WTC11 (cell line): ENCODE measurements at regions not wholly inside any gene's neighbourhood (a gene's known extent, or its start where the extent isn't known, plus 50 kb on each side); places are given as distances from the start of the nearest gene placed in this dataset.

ENCODE experiments used
- ATAC-seq: fragments of 200-7000 bp; cut with Tn5 transposase; 2 replicates; pipeline ENCODE4 v1.10.0; 2021; ENCODE audit warnings: mild to moderate bottlenecking, moderate library complexity
- CTCF ChIA-PET: fragments of 300-600 bp; sonication (Branson Sonifier 250); formaldehyde crosslinking; loops from one replicate; lab custom pipeline; 2021; ENCODE audit warnings: antibody characterized with exemption; lab: Charles Lee
- POLR2A ChIA-PET: fragments of 350-600 bp; sonication (Branson Sonifier 250); formaldehyde crosslinking; loops from one replicate; lab custom pipeline; 2021; ENCODE audit warnings: antibody characterized with exemption; lab: Charles Lee
- DNase-seq: peaks from one replicate; pipeline ENCODE4 v3.0.0; 2021; ENCODE audit warnings: low spot score
- H3K27ac Mint-ChIP-seq: 2 replicates; pipeline ENCODE4 v1.8.0; 2021; ENCODE audit warnings: mixed read lengths
- H3K27me3 Mint-ChIP-seq: 2 replicates; pipeline ENCODE4 v1.8.0; 2021; ENCODE audit warnings: low read depth, mild to moderate bottlenecking, moderate library complexity, mixed read lengths
- H3K36me3 Mint-ChIP-seq: 2 replicates; pipeline ENCODE4 v1.8.0; 2021; ENCODE audit warnings: mixed read lengths
- H3K4me1 Mint-ChIP-seq: 2 replicates; pipeline ENCODE4 v1.8.0; 2022; ENCODE audit warnings: mixed read lengths
- H3K4me3 Mint-ChIP-seq: 2 replicates; pipeline ENCODE4 v1.8.0; 2021; ENCODE audit warnings: mild to moderate bottlenecking, moderate library complexity, mixed read lengths
- H3K9me3 Mint-ChIP-seq: 2 replicates; pipeline ENCODE4 v1.8.0; 2021; ENCODE audit warnings: mixed read lengths
- CREB1 ChIP-seq: sonication (generic); formaldehyde crosslinking; IDR thresholded peaks from 2 replicates; pipeline ENCODE4 v1.8.0; 2023; ENCODE audit warnings: mild to moderate bottlenecking, missing genetic modification reagents
- ELF4 ChIP-seq: sonication (generic); formaldehyde crosslinking; IDR thresholded peaks from 2 replicates; pipeline ENCODE4 v1.8.1; 2022; ENCODE audit warnings: low read depth, mild to moderate bottlenecking, moderate library complexity, missing genetic modification reagents
- FOXP1 ChIP-seq: sonication (generic); formaldehyde crosslinking; IDR thresholded peaks from 2 replicates; pipeline ENCODE4 v1.8.0; 2022; ENCODE audit warnings: missing genetic modification reagents, mild to moderate bottlenecking, moderate library complexity, borderline replicate concordance
- HMGA2 ChIP-seq: fragments of 250-450 bp; sonication (Bioruptor Pico); IDR thresholded peaks from 2 replicates; pipeline ENCODE4 v1.4.0; 2021; ENCODE audit warnings: mild to moderate bottlenecking, moderate library complexity
- JUN ChIP-seq: sonication (generic); formaldehyde crosslinking; IDR thresholded peaks from 2 replicates; pipeline ENCODE4 v1.8.0; 2023; ENCODE audit warnings: mild to moderate bottlenecking, missing genetic modification reagents
- KAT7 ChIP-seq: sonication (generic); formaldehyde crosslinking; IDR thresholded peaks from 2 replicates; pipeline ENCODE4 v1.8.1; 2023; ENCODE audit warnings: missing genetic modification reagents, mild to moderate bottlenecking, borderline replicate concordance
- NR1H2 ChIP-seq: sonication (generic); formaldehyde crosslinking; IDR thresholded peaks from 2 replicates; pipeline ENCODE4 v1.9.0; 2021; ENCODE audit warnings: mild to moderate bottlenecking, moderate library complexity, missing genetic modification reagents
- SMAD4 ChIP-seq: sonication (generic); formaldehyde crosslinking; IDR thresholded peaks from 2 replicates; pipeline ENCODE4 v1.8.0; 2022; ENCODE audit warnings: mild to moderate bottlenecking, missing genetic modification reagents
- TCF7 ChIP-seq: sonication (generic); formaldehyde crosslinking; IDR thresholded peaks from 2 replicates; pipeline ENCODE4 v1.8.0; 2022; ENCODE audit warnings: mild to moderate bottlenecking, low read depth, missing genetic modification reagents, moderate library complexity
- TEAD4 ChIP-seq: sonication (generic); formaldehyde crosslinking; IDR thresholded peaks from 2 replicates; pipeline ENCODE4 v1.8.0; 2022; ENCODE audit warnings: mild to moderate bottlenecking, missing genetic modification reagents
- ZNF263 ChIP-seq: sonication (generic); formaldehyde crosslinking; IDR thresholded peaks from 2 replicates; pipeline ENCODE4 v1.8.1; 2022; ENCODE audit warnings: low read depth, mild to moderate bottlenecking, moderate library complexity, missing genetic modification reagents
- ZNF423 ChIP-seq: fragments of 250-450 bp; sonication (Bioruptor Pico); IDR thresholded peaks from 2 replicates; pipeline ENCODE4 v2.1.2; 2022; ENCODE audit warnings: mild to moderate bottlenecking, moderate library complexity
- ZNF671 ChIP-seq: fragments of 250-450 bp; sonication (Bioruptor Pico); IDR thresholded peaks from 2 replicates; pipeline ENCODE4 v1.8.0; 2021; ENCODE audit warnings: mild to moderate bottlenecking
- TF ChIP-seq, protein P1 (sequence below): sonication (generic); formaldehyde crosslinking; IDR thresholded peaks from 2 replicates; pipeline ENCODE4 v1.8.0; 2022; ENCODE audit warnings: missing genetic modification reagents
- TF ChIP-seq, protein P2 (sequence below): sonication (generic); formaldehyde crosslinking; IDR thresholded peaks from 2 replicates; pipeline ENCODE4 v1.8.1; 2023; ENCODE audit warnings: mild to moderate bottlenecking, missing genetic modification reagents
- TF ChIP-seq, protein P3 (sequence below): sonication (generic); formaldehyde crosslinking; conservative IDR thresholded peaks from 2 replicates; pipeline ENCODE4 v1.8.1; 2022; ENCODE audit warnings: mild to moderate bottlenecking, missing genetic modification reagents
- TF ChIP-seq, protein P4 (sequence below): sonication (generic); formaldehyde crosslinking; IDR thresholded peaks from 2 replicates; pipeline ENCODE4 v1.8.1; 2023; ENCODE audit warnings: mild to moderate bottlenecking, missing genetic modification reagents
- TF ChIP-seq, protein P5 (sequence below): fragments of 250-450 bp; sonication (Bioruptor Pico); IDR thresholded peaks from 2 replicates; pipeline ENCODE4 v1.9.0; 2021; ENCODE audit warnings: mild to moderate bottlenecking

DNA sequence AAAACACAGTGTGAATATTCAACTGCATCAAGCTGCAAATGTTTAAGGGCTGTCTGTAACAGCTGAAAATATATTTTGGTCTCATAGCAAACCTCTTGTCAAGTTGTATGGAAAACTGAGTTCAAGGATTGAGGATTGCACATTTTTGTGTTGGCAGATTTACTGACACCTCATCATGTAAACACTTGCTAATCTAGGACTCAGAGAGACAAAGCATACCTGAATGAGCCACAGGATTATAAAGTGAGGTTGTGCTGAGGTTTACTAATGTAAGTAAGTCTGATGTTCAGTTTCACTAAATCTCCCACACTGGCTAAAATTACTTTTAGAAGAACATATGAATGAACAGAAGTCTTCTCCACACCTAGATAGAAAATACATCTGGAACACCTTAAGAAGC is 1993.1 kb upstream of the CELF4 start:
- Mint-ChIP-seq H3K36me3 (no peaks in the 10 kb centered on the region), H3K4me3 (no peak overlapping the region), H3K27ac (no peak overlapping the region), H3K4me1 (no peaks in the 10 kb centered on the region), H3K27me3 (no peaks in the 10 kb centered on the region), H3K9me3 (no peaks in the 10 kb centered on the region)
- ChIA-PET POLR2A (no interaction called here), CTCF (no interaction called here)
- ATAC-seq: no peak
- no peak for DNase-seq
- TF ChIP-seq FOXP1 (CRISPR knock-in tag): no peak

DNA sequence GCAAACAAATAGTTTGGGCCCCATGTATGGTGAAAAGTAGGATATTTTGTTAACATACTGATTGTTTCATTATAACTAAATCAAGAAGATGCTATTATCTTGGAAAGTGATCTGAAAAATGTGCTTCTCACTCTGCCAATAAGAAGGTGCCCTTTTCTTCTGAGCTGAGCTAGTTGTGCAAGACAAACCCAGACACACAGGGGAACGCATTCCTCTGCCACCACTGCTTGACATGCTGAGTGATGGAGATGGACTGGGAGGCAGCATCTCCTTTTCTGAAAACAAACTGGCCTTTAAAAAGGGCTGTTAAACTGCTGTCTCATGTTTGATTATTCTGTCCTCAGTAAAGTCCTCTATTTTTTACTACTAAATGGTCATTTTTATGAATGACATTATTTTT is 1989.9 kb upstream of the CELF4 start:
- no peak for DNase-seq
- H3K4me3 Mint-ChIP-seq: no peak overlapping the region
- H3K36me3 Mint-ChIP-seq: no peaks in the 10 kb centered on the region
- TF ChIP-seq, protein P1, sequence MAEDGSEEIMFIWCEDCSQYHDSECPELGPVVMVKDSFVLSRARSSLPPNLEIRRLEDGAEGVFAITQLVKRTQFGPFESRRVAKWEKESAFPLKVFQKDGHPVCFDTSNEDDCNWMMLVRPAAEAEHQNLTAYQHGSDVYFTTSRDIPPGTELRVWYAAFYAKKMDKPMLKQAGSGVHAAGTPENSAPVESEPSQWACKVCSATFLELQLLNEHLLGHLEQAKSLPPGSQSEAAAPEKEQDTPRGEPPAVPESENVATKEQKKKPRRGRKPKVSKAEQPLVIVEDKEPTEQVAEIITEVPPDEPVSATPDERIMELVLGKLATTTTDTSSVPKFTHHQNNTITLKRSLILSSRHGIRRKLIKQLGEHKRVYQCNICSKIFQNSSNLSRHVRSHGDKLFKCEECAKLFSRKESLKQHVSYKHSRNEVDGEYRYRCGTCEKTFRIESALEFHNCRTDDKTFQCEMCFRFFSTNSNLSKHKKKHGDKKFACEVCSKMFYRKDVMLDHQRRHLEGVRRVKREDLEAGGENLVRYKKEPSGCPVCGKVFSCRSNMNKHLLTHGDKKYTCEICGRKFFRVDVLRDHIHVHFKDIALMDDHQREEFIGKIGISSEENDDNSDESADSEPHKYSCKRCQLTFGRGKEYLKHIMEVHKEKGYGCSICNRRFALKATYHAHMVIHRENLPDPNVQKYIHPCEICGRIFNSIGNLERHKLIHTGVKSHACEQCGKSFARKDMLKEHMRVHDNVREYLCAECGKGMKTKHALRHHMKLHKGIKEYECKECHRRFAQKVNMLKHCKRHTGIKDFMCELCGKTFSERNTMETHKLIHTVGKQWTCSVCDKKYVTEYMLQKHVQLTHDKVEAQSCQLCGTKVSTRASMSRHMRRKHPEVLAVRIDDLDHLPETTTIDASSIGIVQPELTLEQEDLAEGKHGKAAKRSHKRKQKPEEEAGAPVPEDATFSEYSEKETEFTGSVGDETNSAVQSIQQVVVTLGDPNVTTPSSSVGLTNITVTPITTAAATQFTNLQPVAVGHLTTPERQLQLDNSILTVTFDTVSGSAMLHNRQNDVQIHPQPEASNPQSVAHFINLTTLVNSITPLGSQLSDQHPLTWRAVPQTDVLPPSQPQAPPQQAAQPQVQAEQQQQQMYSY (CRISPR knock-in tag): no peak
- TF ChIP-seq, protein P2, sequence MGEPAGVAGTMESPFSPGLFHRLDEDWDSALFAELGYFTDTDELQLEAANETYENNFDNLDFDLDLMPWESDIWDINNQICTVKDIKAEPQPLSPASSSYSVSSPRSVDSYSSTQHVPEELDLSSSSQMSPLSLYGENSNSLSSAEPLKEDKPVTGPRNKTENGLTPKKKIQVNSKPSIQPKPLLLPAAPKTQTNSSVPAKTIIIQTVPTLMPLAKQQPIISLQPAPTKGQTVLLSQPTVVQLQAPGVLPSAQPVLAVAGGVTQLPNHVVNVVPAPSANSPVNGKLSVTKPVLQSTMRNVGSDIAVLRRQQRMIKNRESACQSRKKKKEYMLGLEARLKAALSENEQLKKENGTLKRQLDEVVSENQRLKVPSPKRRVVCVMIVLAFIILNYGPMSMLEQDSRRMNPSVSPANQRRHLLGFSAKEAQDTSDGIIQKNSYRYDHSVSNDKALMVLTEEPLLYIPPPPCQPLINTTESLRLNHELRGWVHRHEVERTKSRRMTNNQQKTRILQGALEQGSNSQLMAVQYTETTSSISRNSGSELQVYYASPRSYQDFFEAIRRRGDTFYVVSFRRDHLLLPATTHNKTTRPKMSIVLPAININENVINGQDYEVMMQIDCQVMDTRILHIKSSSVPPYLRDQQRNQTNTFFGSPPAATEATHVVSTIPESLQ (CRISPR knock-in tag): no peak
- TF ChIP-seq HMGA2 (CRISPR knock-in tag): no peak
- no peak for TF ChIP-seq TEAD4 (CRISPR knock-in tag)
- no peak for TF ChIP-seq ZNF423 (CRISPR knock-in tag)
- no peak for TF ChIP-seq FOXP1 (CRISPR knock-in tag)
- TF ChIP-seq, protein P3, sequence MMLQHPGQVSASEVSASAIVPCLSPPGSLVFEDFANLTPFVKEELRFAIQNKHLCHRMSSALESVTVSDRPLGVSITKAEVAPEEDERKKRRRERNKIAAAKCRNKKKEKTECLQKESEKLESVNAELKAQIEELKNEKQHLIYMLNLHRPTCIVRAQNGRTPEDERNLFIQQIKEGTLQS (CRISPR knock-in tag): no peak
- TF ChIP-seq, protein P4, sequence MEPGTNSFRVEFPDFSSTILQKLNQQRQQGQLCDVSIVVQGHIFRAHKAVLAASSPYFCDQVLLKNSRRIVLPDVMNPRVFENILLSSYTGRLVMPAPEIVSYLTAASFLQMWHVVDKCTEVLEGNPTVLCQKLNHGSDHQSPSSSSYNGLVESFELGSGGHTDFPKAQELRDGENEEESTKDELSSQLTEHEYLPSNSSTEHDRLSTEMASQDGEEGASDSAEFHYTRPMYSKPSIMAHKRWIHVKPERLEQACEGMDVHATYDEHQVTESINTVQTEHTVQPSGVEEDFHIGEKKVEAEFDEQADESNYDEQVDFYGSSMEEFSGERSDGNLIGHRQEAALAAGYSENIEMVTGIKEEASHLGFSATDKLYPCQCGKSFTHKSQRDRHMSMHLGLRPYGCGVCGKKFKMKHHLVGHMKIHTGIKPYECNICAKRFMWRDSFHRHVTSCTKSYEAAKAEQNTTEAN: no peak
- TF ChIP-seq ELF4 (CRISPR knock-in tag): no peak
- TF ChIP-seq, all 79 proteins: peak for 0
- H3K27me3 Mint-ChIP-seq: no peaks in the 10 kb centered on the region
- H3K9me3 Mint-ChIP-seq: peaks cover 4% of the 10 kb centered on the region; the same call in 1 of the 2 replicates
- ChIA-PET POLR2A (no interaction called here), CTCF (no interaction called here)
- no peaks in the 10 kb centered on the region for H3K4me1 Mint-ChIP-seq
- H3K27ac Mint-ChIP-seq: no peak overlapping the region
- ATAC-seq: no peak

DNA sequence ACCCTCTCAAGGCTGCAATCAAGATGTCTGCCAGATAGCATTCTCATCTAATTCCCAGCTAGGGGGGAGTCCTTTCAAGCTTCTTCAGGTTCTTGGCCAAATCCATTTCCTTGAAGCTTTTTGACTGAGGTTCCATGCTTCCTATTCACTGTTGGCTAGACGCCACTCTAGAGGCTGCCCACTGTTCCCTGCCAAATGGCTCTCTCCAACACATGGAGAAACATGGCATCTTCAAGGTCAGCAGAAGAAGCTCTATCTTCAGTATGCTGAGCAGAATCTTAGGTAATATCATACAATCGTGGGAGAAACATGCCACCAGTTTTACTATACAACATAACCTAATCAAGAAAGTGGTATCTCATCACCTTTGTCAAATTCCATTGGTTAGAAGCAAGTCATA is 1985.1 kb upstream of the CELF4 start:
- ChIA-PET POLR2A (no interaction called here), CTCF (no interaction called here)
- ATAC-seq (no peak), DNase-seq (no peak)
- H3K36me3 Mint-ChIP-seq: no peaks in the 10 kb centered on the region
- H3K27me3 Mint-ChIP-seq: no peaks in the 10 kb centered on the region
- no peaks in the 10 kb centered on the region for H3K4me1 Mint-ChIP-seq
- no peak overlapping the region for H3K4me3 Mint-ChIP-seq
- peaks cover 4% of the 10 kb centered on the region; the same call in 1 of the 2 replicates for H3K9me3 Mint-ChIP-seq
- no peak overlapping the region for H3K27ac Mint-ChIP-seq
- no peak for TF ChIP-seq CREB1 (CRISPR knock-in tag)
- TF ChIP-seq SMAD4: no peak
- no peak for TF ChIP-seq KAT7
- TF ChIP-seq, protein P5, sequence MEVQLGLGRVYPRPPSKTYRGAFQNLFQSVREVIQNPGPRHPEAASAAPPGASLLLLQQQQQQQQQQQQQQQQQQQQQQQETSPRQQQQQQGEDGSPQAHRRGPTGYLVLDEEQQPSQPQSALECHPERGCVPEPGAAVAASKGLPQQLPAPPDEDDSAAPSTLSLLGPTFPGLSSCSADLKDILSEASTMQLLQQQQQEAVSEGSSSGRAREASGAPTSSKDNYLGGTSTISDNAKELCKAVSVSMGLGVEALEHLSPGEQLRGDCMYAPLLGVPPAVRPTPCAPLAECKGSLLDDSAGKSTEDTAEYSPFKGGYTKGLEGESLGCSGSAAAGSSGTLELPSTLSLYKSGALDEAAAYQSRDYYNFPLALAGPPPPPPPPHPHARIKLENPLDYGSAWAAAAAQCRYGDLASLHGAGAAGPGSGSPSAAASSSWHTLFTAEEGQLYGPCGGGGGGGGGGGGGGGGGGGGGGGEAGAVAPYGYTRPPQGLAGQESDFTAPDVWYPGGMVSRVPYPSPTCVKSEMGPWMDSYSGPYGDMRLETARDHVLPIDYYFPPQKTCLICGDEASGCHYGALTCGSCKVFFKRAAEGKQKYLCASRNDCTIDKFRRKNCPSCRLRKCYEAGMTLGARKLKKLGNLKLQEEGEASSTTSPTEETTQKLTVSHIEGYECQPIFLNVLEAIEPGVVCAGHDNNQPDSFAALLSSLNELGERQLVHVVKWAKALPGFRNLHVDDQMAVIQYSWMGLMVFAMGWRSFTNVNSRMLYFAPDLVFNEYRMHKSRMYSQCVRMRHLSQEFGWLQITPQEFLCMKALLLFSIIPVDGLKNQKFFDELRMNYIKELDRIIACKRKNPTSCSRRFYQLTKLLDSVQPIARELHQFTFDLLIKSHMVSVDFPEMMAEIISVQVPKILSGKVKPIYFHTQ (CRISPR knock-in tag): no peak
- no peak for TF ChIP-seq ZNF263 (CRISPR knock-in tag)
- no peak for TF ChIP-seq NR1H2
- no peak for TF ChIP-seq JUN
- TF ChIP-seq TCF7: no peak
- TF ChIP-seq, protein P3 (CRISPR knock-in tag): no peak
- TF ChIP-seq ZNF671 (CRISPR knock-in tag): no peak
